Middle frontal gyrus (tissue), 1 donor: ENCODE measurements at regions not wholly inside any gene's neighbourhood (a gene's known extent, or its start where the extent isn't known, plus 50 kb on each side); places are given as distances from the start of the nearest gene placed in this dataset.
"Not testable (repeated sequence)": the region's sequence is repeated elsewhere in the genome, so short reads cannot be mapped to it uniquely, and the experiment has no call there.

ENCODE experiments used
- DNase-seq: peaks from one replicate; pipeline ENCODE4 v3.0.0-alpha.2; 2015; ENCODE audit warnings: low spot score; ENCODE audit errors: extremely low spot score

- DNase-seq, result no peak
Measured at GRCh38 chr9:110087605-110088004, 120.4 kb downstream of the C9orf152 start.

DNA sequence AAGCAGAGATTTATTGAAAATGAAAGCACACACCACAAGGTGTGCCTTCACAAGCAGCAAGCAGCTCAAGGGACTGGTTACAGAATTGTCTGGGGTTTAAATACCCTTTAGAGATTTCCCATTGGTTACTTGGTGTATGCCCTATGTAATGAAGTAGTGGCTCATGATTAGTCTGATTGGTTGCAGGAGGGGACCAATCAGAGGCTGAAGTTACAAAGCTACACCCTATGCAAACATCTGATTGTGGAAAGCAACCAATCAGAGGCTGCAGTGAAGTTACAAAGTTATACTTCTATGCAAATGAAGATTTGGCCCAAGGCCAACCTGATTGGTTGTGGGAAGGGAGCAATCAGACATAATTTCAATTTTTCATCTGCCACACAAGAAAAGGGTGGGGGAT, 119.9 kb downstream of the C9orf152 start:
- DNase-seq, result no peak

GRCh38 chr9:110089681-110090370, 118.1 kb downstream of the C9orf152 start:
- no peak for DNase-seq

DNA sequence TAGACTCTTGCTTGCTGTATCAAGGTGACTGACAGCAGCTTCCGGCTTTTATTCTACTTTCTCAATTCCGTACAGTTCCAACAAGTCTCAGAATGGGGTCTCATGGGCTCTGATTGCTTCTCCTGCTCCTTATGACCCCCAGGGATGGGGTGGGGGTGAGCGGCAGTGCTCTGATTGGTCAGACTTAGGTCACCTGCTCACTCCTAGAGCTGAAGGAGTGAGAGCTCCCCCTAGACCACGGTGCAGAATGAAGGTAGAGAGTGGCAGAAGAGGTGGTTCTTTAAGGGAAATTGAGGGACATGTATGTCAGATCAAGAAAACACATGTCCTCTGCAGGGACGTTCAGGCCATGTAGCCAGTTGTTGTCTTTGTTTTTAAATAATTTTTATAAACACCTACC, 115.2 kb downstream of the C9orf152 start:
- no peak for DNase-seq

- no peak for DNase-seq
Measured at GRCh38 chr9:110093417-110093816, 114.5 kb downstream of the C9orf152 start.

DNA sequence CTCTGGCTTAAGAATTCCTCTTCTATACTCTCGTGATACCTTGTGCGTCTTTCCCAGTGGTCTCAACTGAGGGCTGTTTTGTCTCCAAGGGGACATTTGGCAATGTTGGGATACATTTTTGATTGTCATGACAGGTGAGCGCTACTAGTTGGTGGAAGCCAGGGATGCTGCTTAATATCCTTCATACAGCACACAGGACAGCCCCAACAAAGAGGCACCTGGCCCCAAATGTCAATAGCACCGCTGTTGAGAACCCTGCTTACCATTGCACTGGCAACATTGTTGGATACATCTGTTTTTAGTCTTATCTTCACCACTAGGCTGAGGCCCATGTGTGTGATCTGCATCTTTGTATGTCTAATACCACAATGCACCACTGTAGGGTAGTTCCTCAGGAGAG, 114.1 kb downstream of the C9orf152 start:
- DNase-seq, result no peak

DNA sequence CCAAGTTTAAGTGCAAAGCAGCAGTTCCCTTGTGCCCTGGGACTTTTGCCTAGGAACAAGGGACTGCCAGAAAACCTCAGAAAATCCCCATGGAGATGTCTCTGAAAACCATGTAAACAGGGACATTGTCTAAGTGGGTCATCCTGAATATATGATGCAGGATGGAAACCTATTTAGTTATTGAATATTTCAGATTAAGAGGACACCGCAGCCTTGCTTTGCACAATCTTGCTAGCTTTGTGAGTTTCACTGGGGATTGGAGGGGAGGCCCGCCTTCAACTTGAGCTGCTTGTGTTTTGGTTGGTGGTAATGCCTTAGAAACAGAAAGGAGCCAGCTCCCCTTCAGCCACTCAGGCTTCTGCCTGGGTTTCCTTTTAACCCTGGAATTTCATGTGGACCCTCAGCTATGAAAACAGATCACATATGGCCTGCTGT, 112.8 kb downstream of the C9orf152 start:
- DNase-seq, result no peak

GRCh38 chr9:110095776-110096175, 112.2 kb downstream of the C9orf152 start:
- no peak for DNase-seq

DNA sequence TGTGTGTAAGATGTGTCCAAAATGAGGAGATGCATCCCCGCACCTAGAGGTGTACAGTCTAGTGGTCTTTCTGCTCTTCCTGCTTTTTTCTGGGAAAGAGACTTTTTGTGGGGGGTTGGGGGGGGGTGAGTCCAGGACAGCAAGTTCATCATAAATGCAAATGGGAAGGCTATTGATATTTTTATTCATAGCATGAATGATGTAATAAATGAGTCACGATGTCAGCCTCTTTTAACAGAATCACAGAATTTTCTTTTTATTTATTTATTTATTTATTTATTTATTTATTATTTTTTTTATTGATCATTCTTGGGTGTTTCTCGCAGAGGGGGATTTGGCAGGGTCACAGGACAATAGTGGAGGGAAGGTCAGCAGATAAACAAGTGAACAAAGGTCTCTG, 111.3 kb downstream of the C9orf152 start:
- DNase-seq, result not testable (repeated sequence)

GRCh38 chr9:110099236-110100095, 108.5 kb downstream of the C9orf152 start:
- no peak for DNase-seq

- no peak for DNase-seq
Measured at GRCh38 chr9:110101531-110102161, 106.3 kb downstream of the C9orf152 start.

DNA sequence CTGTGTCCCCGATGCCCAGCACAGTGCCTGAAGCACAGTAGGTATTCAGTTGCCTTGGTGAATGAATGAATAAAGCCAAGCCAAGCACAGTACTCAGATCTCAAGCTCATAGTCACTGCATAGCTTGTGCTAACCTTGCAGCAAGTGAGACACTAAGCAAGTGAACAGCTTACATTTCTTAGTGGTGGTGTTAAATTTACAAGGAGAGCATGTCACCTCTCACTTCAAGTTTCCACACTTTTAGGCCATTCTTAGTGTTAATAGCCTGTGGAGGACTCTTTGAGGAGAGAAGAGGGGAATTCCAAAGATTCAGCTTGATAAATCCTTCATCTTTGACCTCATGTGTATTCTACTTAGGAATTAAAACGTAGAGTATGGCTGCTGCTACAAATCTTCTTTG, 104.7 kb downstream of the C9orf152 start:
- no peak for DNase-seq

- DNase-seq, result no peak
Measured at GRCh38 chr9:110104261-110104809, 103.6 kb downstream of the C9orf152 start.

DNA sequence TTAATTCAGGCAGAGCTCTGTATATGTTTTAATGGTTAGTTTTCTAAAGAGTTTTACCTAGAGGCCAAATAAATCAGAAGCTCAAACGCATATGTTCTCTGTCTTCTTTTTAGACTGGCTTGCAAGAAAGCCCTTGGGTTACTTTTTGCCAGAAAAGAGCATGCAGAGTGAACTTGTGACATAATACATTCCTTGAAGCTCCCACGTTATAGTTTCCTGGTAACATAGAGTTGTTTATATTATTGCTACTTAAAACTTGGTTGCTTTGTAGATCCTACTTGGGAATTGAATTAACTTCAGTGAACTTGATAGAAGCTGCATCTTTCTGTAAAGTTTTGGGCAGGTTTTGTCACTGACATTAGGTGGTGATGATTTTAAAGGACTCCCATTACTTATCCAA, 102.9 kb downstream of the C9orf152 start:
- no peak for DNase-seq

GRCh38 chr9:110106661-110107060, 101.3 kb downstream of the C9orf152 start:
- no peak for DNase-seq

GRCh38 chr9:110109333-110110092, 98.4 kb downstream of the C9orf152 start:
- DNase-seq, result no peak

DNA sequence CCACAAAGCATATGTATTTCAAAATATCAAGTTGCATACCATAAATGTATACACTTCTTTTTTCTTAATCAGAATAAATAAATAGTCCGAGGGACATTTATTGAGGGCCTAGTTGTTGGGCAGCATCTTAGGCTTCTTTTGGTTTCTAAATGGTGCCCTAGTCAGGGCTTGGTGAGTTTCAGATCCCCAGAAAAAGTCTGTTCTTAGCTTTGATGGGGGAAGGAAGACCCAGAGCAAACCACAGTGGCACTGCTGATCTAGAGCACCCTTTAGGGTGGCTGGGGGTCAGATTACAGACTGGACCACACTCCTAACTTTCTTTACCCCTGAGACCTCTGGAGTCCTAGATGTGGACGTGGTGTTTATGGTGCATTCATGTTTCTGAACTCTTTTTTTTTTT, 97.8 kb downstream of the C9orf152 start:
- no peak for DNase-seq

- no peak for DNase-seq
Measured at GRCh38 chr9:110111868-110112267, 96.1 kb downstream of the C9orf152 start.

- DNase-seq, result no peak
Measured at GRCh38 chr9:110112792-110113191, 95.2 kb downstream of the C9orf152 start.

GRCh38 chr9:110114086-110114858, 93.7 kb downstream of the C9orf152 start:
- DNase-seq, result no peak

- no peak for DNase-seq
Measured at GRCh38 chr9:110114859-110115201, 93.1 kb downstream of the C9orf152 start.
